ENCODE measurements at regions not wholly inside any gene's neighbourhood (a gene's known extent, or its start where the extent isn't known, plus 50 kb on each side); places are given as distances from the start of the nearest gene placed in this dataset.

DNA sequence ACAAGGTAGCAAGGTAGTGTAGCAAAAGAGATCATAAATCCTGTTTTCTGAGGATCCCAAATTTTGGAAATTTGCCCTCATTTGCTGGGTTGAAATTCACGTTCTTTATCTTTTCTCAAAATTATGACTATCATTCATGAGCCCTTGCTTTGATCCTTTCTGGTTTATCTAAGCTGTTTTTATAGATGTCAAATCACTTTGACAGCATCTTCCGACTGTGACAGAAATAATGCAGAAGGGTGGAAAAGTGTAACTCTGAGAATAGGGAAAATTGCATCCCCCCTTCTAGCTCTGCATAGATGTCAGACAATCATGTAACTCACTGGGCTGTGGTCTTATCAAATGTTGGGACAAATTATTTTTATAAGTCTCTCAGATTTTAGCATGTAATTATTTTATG, 550.1 kb downstream of the OMA1 start:
- no peak for TF ChIP-seq POLR2A (IDR thresholded peaks at IDR 0.05; ENCODE audit: low read depth, low read length)
- no peak for TF ChIP-seq POLR2AphosphoS5 (IDR thresholded peaks at IDR 0.05; ENCODE audit: low read depth, low read length)
